ENCODE measurements at regions not wholly inside any gene's neighbourhood (a gene's known extent, or its start where the extent isn't known, plus 50 kb on each side); places are given as distances from the start of the nearest gene placed in this dataset.
"Not testable (repeated sequence)": the region's sequence is repeated elsewhere in the genome, so short reads cannot be mapped to it uniquely, and the experiment has no call there.

DNA sequence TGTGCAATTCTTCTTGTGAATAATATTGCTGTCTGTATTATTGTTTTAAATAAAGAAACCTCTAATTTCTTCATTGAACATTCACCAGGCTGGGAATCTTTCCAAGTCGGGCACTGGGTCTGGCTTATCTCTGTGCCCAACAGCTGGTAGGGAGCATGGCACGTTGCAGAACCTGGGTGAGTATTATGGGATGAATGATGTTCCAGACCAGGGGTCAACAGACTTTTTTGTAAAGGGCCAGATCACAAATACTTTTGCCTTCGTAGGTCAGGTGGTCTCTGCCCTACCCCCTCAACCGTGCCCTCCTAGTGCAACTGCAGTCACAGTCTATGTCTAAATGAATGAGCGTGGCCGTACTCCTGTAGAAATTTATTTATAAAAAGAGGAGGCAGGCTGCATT, 81.6 kb upstream of the FOXQ1 start:
- DNase-seq: no peak

DNA sequence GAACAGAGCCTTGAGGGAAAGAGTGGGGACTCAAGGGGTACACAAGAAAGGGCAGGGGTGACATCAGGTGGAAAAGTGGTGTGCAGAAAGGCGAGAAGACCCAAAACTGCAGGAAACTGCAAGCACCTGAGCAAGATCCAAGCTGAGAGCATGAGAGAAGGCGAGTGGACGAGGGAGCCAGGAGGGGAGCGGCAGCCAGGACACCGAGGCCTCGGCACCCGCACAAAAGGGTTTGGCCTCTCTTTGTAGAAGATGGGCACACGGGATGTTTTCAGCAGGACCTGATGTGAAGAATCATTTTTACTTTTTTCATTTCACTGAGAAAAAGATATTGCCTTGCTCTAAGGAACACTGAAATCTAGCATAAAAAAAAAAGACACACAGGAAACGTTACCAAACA, 82.1 kb upstream of the FOXQ1 start:
- DNase-seq: no peak

DNA sequence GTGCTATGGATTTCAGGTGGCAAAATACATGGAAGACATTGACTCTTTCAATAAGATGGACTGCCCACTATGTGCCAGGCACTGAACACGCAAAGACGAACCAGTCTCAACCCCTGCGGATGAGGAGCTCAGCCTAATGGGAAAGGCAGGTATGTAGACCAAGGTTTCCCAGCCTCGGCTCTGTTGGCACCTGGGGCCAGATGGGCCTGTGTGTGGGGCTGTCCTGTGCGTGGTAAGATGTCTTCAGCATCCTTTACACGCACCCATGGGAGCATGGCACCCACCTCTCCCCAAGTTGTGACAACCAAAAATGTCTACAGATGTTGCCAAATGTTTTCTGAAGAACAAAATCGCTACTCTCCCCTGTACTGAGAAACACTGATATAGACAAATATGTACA, 82.6 kb upstream of the FOXQ1 start:
- no peak for DNase-seq

DNA sequence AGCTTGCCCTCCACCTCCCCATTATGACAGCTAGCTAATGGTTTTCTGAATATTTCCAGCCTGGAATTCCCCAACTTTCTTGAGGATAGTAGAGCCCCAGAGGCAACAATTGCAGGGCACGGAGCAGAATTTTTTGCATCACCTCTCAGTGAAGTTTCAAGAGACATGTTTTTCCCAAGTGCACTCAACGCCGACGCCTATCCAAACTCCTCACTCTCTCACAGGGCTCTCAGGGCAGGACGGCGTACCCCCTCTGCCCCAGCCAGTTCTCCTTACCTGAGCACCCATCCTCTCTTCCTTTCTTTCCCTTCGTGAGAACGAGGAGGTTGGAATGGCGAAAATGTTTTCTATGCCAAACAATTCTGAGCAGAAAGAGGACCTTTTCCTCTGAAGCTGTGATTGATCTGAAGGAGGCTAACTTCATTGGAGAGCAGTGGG, 83.1 kb upstream of the FOXQ1 start:
- DNase-seq: no peak

DNA sequence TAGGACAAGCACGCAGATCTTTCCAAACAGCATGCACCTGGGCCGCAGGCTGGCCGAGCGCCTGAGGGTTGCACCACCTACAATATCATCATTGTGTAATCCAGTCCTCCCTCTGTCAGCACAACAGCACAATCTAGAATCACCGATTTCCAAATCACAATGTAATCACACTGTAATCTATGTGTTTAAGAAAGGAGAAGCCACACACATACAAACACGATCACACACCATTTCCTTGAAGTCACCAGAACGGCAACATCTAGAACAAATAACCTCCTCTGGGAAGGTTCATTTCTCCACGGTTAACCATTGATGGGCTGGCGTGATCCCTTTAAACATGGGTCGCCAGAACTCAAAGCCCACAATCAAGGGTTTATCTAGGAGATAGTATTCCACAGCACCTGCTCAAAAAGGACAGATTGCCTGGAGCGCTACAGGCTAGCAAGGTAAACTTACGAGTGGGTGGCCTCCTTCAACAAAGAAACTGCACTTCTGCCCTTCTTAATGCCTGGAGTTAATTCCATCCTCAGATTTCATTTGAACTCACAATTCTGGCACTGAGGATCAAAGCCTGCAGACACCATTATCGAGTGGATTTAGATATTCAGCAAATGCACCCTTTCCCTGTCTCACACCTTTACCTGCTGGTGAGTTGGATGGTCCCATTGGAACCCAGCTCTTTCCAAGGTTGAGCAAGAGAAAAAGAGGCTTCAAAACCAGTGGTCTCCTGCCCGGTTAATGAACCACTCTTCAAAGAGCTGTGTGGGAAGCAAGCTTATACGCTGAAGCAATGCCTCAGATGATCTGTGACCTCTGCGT, 83.8 kb upstream of the FOXQ1 start:
- DNase-seq: no peak

DNA sequence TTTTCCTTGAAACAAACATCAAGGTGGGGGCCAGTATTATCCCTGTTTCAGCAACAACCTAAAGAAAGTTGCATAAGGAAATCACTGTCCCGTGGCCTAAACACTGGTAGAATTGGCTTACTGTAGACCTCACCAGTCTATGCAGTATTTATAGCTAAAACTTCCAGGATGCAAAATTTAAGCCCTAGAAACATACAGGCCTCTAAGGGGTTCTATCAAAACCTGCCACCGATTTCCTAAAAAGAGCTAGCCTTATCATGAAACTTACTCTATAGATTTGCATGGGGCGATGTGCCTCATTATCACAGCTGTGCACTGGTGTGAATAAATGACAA, 84.3 kb upstream of the FOXQ1 start:
- no peak for DNase-seq

DNA sequence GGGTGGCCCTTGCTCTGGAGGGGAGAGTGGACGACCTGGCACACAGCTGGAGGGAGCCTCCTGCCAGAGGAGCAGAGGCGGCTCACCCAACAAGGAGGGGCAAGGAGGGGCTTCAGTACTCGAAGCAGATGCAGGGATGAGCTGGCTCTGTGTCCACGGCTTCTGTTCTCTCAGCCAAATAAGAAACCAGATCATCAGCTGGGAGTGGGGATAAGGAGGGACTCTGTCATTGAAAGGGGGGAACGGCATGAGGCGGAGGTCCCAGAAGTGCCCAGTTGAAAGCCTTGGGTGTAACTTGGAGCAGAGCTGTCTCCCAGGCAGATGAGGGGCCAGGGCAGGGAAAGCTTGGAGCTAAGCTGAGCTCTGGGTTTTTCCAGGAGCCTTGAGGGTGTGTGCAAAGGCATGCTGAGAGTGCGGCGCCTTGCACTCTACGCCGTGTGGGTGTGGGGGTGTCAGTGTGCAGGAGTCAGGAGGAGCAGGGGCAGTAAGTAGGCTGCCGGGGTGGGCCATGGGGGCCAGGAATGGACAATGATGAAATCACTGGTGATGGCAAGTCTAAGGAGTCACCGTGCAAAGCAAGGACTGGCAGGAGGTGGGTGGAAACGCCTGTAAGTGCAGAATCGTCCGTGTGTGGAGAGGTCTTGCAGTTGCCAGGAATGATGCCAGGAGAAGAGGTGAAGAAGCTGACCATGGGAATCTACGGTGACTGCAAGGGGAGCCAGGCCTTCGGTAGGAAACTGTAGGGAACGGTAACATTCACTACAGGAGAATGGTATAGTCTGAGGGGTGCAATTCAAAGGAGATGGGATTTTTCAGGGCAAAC, 85.4 kb upstream of the FOXQ1 start:
- no peak for DNase-seq

DNA sequence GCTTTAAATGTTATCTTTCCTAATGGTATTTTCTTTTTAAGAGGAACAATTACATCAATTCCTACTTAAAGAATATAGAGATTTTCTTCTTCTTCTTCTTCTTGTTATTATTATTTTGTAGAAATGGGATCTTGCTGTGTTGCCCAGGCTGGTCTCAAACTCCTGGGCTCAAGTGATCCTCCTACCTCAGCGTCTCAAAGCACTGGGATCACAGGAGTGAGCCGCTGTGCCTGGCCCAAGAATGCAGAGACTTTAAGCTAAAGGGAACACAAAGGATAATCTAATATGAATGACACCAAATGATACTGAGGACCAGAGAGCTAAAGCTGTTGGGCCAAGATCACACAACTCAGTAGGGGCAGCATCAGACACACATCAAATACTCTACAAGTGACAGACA, 87.4 kb upstream of the FOXQ1 start:
- DNase-seq: no peak

DNA sequence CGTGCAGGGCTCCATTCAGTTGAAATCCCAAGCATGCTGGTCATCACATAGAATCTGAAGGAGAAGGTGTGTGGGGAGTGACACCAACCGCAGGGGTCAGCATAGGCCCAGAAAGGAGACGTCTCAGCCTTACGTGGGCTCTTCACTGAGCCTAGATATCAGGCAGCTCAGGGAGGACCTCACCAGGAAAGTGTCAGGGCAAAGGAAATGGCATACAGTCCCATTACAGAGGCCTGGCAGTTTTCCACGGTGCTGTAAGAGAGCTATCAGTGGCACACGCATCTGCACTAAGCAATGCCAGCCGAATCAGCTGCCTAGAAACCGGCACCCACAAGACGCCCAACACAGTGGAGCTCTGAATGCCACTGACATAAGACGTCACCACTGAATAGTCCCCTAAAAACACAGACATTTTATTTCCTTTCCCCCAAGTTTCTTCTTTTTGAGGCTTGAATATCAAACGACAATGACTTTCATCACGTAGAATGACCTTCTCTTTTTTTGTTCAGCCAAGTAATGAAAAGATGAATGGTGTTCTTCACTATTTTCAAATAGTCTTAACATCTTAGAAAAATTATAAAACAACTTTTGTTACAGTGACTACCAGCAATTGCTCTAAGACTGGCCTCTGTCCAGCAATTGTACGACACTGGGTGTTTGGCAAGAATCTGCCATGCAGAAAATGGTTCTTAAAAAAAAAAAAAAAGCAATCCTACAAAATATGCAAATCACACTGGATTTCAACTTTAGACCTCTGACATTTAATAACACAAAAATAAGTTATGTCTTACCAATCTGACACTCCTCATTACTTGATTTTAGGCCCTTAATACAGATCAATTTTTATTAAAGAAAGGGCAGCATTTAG, 88.9 kb upstream of the FOXQ1 start:
- no peak for DNase-seq

DNA sequence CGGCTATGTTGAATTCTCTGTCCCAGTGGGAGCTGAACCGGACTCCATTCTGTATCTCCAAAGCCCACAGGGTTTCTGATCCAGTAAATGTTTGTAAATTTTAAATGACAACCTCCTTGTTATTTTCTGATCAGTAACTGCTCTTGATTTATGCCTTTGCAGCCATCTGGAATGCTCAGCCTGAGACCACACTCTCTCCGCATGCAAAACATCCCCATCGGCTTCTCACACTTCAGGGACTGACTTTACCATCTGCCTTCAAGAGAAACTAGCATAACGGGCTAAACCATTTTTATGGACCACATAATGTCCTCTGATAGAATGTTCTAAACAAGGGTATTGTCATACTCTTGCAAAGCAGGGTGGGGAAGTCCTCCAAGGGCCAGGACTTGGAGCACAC, 94.5 kb upstream of the FOXQ1 start:
- no peak for DNase-seq

DNA sequence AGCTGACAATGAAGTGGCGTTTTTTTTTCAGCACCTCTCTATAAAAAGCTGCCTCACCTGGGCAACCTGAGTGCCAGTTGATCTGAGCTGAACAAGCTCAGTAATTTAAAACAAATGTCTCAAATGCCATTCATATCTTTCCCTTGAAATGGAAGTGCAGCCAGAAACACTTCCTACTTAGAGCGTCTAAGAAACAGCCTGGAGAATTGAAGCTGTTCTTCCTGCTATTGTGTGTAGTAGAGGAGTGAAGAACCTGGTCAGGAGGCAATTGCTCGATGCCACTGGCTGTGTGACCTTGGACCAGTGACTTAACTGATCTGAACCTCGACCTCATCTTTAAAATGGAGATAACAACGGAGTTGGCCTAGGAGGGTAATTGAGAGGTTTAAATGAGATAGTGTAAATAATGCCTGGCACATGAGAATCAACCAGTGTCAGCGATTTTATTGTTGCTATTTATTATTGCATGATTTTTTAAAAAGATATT, 95.4 kb upstream of the FOXQ1 start:
- DNase-seq: no peak

DNA sequence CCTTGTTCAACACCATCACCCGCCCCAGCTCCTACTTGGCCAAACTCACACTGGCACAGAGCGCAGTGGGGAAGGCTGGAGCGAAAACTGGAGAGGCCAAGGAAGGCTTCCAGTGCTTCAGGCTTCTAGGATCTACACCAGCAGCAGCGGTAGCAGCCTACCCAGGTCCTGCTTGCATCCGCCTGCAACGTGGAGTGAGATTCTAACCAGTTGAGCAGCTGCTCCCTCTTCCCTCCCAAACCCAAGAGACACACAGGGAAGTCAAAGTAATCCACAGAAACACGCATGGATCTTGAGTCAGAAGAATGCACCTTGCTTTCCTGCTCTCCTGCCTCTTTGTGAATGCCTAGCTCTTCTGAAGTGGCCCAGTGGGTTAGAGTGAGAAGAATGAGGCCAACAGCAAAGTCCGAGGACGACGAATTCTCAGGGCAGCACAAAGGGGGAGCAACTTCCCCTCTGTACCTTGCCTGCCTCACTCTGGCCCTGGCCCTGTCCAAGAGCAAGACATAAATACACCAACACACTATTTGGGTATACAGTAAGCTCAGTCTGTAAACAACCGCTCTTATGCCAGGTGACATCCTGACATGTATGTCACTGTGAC, 95.9 kb upstream of the FOXQ1 start:
- DNase-seq: no peak

DNA sequence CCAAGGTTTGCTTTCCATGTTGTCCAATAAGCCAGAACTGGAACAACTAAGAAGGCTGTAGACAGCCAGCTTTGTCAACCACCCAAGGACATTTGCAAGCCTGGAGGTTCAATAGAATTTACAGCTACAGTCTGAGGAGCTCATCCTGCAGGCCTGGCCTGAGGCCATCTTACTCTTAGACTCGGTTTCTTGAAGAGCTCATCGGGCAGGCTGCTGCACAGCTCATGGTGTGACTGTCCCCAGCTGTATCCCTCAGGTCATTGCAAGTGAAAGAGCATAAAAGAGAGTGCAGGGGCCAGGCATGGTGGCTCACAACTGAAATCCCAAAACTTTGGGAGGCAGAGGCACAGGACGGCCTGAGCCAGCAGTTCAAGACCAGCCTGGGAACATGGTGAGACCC, 96.9 kb upstream of the FOXQ1 start:
- no peak for DNase-seq

DNA sequence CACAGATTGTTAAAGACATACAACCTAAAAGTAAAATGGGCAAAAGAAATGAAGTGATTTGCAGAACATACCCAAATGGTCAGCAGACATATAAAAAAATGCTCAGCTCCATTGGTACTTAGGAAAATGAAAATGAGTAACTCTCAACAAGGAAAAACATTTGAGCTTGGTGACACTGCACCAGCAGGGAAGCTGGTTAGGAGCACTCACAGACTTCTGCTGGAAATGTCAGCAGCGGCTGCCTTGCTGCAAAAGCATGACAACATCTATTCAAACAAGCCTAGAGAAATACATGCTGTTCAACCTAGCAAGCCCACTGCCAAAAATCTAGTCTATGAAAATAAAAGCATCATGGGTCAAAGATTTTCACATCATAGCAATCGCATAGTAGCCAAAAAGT, 99.0 kb upstream of the FOXQ1 start:
- DNase-seq: no peak

DNA sequence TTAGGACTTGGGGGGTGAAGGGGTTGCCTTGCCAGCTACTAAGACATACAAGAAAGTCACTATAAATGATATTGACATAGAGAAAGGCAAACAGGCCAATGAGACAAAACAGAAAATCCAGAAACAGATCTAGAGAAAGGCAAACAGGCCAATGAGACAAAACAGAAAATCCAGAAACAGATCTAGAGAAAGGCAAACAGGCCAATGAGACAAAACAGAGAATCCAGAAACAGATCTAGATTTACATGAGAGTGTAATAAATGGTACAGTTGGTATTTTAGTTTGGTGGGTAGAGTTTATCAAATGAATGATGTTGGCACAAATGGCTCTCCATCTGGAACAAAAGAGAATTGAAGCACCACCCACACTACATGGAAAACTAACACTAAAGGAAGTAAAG, 99.8 kb upstream of the FOXQ1 start:
- not testable (repeated sequence) for DNase-seq

DNA sequence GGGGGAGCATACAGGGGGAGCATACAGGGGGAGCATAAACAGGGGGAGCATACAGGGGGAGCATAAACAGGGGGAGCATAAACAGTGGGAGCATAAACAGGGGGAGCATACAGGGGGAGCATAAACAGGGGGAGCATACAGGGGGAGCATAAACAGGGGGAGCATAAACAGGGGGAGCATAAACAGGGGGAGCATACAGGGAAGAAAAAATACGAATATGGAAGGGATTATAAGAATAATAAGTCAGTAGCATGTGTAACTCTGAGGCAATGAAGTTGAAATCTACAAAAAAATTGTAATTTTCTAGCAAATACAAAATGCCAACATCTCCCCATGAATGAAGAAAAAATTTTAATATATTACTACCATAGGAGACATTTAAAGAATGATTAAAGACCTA, 101.3 kb upstream of the FOXQ1 start:
- DNase-seq: not testable (repeated sequence)

DNA sequence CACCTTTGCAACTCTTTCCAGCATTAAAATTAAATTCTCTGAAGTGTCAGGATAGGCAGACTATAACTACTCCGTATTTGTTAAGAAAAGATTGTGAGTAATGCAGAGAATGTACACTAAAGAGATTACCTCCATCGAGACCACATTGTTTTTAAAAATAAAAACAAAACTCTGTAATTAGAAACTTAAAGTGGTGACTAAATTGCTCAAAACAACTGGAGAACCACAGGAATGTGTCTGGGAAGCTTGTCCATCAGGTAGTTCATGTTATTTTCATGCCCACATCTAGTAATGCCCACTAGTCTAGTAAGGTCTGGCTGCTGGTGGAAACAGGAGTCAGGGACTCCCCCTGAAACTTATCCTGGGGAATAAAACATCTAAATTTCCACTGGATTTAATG, 103.0 kb upstream of the FOXQ1 start:
- no peak for DNase-seq

DNA sequence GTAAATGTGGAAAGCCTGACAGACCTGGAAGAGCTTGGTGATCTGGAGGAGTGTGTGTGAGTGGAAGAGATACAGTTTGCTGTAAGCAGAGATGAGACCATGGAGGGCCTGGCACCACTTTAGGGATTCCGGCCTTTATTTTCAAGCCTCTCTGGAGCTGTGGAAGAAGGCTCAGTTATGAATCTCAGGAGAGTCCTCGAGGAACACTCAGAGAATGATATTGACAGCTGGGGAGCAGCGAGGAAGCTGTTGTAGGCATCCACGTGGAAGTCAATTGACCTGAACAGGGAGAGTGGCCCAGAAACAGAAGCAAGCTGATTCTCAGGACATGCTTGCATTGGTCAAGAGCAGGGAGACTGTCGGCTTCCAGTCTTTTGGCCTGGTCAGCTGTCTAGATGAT, 108.4 kb upstream of the FOXQ1 start:
- DNase-seq: no peak

DNA sequence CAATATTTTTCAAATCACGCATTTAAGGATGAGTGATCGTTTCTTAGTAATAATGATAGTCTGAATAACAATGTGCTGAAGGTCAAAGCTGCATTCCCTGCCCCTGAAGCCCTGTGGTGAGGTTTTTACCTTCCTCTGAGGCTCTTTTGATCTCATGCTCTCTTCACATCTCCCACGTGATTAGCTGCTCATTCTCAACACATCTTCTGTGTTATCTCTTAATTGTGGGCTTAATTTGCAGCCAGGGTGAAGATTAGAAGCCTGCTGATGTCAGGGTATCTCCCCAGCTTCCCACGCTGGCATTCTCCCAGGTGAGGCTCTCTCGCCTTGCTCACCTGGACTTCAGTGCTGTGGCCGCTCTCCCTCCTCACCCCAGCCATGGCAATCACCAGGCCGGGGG, 109.7 kb upstream of the FOXQ1 start:
- no peak for DNase-seq

DNA sequence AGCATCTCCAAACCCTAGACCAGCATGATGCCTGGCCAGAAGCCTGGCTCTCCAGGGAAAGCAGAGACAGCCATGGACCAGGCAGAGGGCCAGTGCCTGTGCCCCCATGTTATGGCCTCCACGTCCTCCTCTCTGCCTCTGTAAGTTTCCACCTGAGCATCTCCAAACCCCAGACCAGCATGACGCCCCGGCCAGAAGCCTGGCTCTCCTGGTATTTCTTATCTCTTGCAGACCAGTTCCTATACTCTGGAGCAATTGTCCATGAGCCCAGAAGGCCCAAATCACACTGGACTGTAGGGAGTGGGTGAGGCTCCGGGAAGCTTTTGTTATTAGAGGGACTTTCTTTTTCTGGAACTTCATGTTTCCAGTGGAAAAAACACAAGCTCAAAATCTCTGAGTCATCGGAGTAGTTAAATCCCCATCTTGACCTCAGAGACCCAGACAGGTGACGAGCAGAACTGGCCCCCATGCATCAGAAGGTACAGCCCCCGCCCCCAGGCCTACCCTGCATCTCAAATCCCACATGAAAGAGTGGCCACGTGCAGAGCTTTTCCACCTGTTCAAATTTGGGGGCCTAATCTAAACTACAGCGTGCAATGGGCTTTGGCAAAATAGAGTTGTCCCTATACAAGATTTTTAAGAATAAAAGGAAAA, 110.2 kb upstream of the FOXQ1 start:
- no peak for DNase-seq

DNA sequence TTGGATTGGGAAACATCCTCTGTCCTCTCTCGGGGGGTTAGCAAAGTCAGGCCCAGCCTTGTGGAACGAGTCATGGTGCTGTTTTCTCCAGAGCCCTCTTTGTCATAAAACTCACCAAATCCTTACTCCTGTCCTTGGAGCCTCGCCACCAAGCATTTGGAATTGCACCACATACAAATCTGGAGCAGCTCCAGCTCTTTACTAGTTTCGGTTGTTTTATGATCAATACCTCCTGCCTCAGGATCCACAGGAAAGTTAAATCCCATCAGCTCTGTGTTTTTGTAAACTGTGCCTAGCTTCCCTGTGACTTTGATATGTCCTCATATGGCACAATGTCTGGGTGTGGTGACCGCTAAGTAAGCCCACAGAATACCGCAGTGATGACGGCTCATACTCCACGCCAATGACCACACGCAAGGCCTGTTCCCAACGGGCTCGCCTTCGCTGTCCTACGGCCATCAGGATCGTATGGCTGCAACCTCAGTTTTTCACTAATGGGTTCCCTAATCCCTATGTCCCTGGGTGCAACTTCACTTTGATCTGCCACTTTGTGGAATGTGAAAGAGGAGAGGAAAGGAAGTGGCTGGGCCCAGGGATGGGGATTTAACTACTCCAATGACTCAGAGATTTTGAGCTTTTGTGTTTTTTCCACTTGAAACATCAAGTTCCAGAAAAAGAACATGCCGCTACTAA, 111.3 kb upstream of the FOXQ1 start:
- DNase-seq: no peak

DNA sequence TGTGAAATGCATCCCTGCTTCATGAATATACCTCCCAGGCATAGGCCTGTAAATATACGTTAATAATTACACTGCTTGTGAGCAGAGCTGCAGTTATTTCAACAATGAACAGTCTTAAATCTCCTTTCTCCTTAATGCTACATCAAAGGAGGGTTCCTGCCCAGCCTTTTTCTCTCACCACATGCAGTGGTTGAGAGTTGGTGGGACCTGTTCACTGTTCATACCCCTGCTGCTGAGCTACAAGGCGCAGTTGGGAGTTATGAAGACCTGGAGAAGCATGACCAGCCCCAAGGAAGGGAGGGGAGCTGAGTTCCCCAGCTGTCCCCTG, 111.9 kb upstream of the FOXQ1 start:
- DNase-seq: no peak

Measured in NCI-H146 (cell line).